ENCODE measurements at regions not wholly inside any gene's neighbourhood (a gene's known extent, or its start where the extent isn't known, plus 50 kb on each side); places are given as distances from the start of the nearest gene placed in this dataset.
"Not testable (repeated sequence)": the region's sequence is repeated elsewhere in the genome, so short reads cannot be mapped to it uniquely, and the experiment has no call there.

- not testable (repeated sequence) for TF ChIP-seq JUN (IDR thresholded peaks at IDR 0.05); ZFP36 (IDR thresholded peaks at IDR 0.05; ENCODE audit: borderline replicate concordance, partially characterized antibody)
Measured at GRCh38 chr15:30484887-30485286, 67.0 kb upstream of the GOLGA8Q start.

Measured in A549 (cell line).